A549 (cell line): ENCODE measurements at regions not wholly inside any gene's neighbourhood (a gene's known extent, or its start where the extent isn't known, plus 50 kb on each side); places are given as distances from the start of the nearest gene placed in this dataset.

Experiments
- CEBPB ChIP-seq, 2 experiments: fragments of >200 bp in 1 of 2; sonication (Bioruptor Twin) in 1 of 2; formaldehyde crosslinking in 1 of 2; IDR thresholded peaks; 2 replicates each; pipeline ENCODE4 v1.6.1; 2012 to 2016
- HDAC2 ChIP-seq: fragments of 200-600 bp; sonication (generic); IDR thresholded peaks from 2 replicates; pipeline ENCODE4 v1.6.1; 2016
- POLR2AphosphoS2 ChIP-seq: conservative IDR thresholded peaks from 2 replicates; pipeline ENCODE4 v1.6.1; 2012; ENCODE audit warnings: low read length, improper control_type of control experiment, inconsistent platforms
- RFX5 ChIP-seq: fragments of 450-650 bp; IDR thresholded peaks from 2 replicates; pipeline ENCODE4 v1.7.1; 2014; ENCODE audit warnings: antibody characterized with exemption, mild to moderate bottlenecking, moderate library complexity
- TP53 ChIP-seq: fragments of 250-450 bp; sonication (Bioruptor Pico); IDR thresholded peaks from 2 replicates; pipeline ENCODE4 v1.5.0; 2021; ENCODE audit warnings: mild to moderate bottlenecking, moderate library complexity
- TF ChIP-seq, protein P1 (sequence below): fragments of >200 bp; sonication (Bioruptor Twin); formaldehyde crosslinking; IDR thresholded peaks from 3 replicates; pipeline ENCODE4 v1.5.1; 2016
- TF ChIP-seq, protein P2 (sequence below): fragments of 200-600 bp; sonication (generic); IDR thresholded peaks from 2 replicates; pipeline ENCODE4 v1.6.1; 2016; ENCODE audit warnings: antibody characterized with exemption, mild to moderate bottlenecking, moderate library complexity

DNA sequence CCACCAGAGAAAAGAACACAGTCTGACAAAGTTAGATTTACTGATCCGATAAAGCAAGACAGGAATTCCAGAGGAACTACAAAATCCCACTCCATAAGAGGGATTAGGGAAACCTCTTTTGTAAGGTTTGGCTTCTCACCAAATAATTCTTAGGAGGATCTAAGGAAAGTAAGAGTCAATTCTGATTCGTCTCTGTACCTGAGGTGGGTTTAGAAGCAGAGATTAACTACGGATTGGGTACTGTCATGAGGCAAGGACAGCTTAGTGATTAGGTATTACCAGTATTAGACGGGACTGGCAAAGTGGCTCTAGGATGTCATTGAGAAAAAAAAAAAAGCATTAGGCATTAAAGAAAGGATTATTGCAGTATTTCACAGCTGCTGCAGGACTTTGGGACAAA is 371.7 kb upstream of the BRINP3 start:
- TF ChIP-seq, protein P1, sequence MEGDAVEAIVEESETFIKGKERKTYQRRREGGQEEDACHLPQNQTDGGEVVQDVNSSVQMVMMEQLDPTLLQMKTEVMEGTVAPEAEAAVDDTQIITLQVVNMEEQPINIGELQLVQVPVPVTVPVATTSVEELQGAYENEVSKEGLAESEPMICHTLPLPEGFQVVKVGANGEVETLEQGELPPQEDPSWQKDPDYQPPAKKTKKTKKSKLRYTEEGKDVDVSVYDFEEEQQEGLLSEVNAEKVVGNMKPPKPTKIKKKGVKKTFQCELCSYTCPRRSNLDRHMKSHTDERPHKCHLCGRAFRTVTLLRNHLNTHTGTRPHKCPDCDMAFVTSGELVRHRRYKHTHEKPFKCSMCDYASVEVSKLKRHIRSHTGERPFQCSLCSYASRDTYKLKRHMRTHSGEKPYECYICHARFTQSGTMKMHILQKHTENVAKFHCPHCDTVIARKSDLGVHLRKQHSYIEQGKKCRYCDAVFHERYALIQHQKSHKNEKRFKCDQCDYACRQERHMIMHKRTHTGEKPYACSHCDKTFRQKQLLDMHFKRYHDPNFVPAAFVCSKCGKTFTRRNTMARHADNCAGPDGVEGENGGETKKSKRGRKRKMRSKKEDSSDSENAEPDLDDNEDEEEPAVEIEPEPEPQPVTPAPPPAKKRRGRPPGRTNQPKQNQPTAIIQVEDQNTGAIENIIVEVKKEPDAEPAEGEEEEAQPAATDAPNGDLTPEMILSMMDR = no peak
- TF ChIP-seq POLR2AphosphoS2 = no peak
- no peak for TF ChIP-seq TP53 (CRISPR knock-in tag)
- no peak for TF ChIP-seq RFX5
- no peak for TF ChIP-seq CEBPB (IDR thresholded peaks at IDR 0.05)
- no peak for TF ChIP-seq HDAC2
- TF ChIP-seq, protein P2, sequence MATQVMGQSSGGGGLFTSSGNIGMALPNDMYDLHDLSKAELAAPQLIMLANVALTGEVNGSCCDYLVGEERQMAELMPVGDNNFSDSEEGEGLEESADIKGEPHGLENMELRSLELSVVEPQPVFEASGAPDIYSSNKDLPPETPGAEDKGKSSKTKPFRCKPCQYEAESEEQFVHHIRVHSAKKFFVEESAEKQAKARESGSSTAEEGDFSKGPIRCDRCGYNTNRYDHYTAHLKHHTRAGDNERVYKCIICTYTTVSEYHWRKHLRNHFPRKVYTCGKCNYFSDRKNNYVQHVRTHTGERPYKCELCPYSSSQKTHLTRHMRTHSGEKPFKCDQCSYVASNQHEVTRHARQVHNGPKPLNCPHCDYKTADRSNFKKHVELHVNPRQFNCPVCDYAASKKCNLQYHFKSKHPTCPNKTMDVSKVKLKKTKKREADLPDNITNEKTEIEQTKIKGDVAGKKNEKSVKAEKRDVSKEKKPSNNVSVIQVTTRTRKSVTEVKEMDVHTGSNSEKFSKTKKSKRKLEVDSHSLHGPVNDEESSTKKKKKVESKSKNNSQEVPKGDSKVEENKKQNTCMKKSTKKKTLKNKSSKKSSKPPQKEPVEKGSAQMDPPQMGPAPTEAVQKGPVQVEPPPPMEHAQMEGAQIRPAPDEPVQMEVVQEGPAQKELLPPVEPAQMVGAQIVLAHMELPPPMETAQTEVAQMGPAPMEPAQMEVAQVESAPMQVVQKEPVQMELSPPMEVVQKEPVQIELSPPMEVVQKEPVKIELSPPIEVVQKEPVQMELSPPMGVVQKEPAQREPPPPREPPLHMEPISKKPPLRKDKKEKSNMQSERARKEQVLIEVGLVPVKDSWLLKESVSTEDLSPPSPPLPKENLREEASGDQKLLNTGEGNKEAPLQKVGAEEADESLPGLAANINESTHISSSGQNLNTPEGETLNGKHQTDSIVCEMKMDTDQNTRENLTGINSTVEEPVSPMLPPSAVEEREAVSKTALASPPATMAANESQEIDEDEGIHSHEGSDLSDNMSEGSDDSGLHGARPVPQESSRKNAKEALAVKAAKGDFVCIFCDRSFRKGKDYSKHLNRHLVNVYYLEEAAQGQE = no peak
